OCI-LY3 (cell line): ENCODE measurements at regions not wholly inside any gene's neighbourhood (a gene's known extent, or its start where the extent isn't known, plus 50 kb on each side); places are given as distances from the start of the nearest gene placed in this dataset.

Experiments used
- EZH2phosphoT487 ChIP-seq: fragments of 200-600 bp; shearing (Covaris generic); IDR thresholded peaks from 2 replicates; pipeline ENCODE4 v1.6.1; 2018; ENCODE audit warnings: antibody characterized with exemption, mixed run types, low read depth
- TF ChIP-seq, protein P1 (sequence below): fragments of 200-600, 300-600 bp; sonication (generic); IDR thresholded peaks from 2 replicates; pipeline ENCODE4 v1.5.1; 2014; ENCODE audit warnings: antibody characterized with exemption, low read length, low read depth

DNA sequence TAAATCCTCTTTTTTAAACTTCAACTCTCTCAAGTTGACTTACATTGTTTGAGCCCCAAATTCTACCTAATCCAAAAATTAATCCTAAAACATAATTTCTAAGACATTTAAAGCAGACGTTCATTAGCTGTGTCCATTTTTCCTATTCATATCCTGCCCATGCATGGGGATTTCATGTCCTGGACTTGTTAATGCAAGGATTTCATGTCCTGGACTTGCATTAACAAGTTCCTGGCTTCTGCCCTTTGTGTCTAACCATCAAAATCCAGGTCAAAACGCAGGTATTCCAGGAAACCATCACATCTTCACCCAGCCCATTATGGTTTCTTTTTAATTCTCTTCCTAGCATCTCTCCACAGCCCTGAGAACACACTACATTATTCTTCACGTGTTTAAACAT, 454.9 kb downstream of the KLF5 start:
- TF ChIP-seq, protein P1, sequence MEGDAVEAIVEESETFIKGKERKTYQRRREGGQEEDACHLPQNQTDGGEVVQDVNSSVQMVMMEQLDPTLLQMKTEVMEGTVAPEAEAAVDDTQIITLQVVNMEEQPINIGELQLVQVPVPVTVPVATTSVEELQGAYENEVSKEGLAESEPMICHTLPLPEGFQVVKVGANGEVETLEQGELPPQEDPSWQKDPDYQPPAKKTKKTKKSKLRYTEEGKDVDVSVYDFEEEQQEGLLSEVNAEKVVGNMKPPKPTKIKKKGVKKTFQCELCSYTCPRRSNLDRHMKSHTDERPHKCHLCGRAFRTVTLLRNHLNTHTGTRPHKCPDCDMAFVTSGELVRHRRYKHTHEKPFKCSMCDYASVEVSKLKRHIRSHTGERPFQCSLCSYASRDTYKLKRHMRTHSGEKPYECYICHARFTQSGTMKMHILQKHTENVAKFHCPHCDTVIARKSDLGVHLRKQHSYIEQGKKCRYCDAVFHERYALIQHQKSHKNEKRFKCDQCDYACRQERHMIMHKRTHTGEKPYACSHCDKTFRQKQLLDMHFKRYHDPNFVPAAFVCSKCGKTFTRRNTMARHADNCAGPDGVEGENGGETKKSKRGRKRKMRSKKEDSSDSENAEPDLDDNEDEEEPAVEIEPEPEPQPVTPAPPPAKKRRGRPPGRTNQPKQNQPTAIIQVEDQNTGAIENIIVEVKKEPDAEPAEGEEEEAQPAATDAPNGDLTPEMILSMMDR = no peak
- no peak for TF ChIP-seq EZH2phosphoT487
